IMR-90 (cell line): ENCODE measurements at regions not wholly inside any gene's neighbourhood (a gene's known extent, or its start where the extent isn't known, plus 50 kb on each side); places are given as distances from the start of the nearest gene placed in this dataset.

ENCODE experiments used
- ATAC-seq: fragments of 200-7000 bp; cut with Tn5 transposase; 2 replicates; pipeline ENCODE4 v1.9.1; 2020; ENCODE audit warnings: low read depth, mild to moderate bottlenecking, moderate library complexity
- BruUV-seq: library from RNA; stranded (reverse); fragments of 400-500 nt; replicated peaks from 2 replicates; lab custom pipeline; 2021; lab: Mats Ljungman, UMichigan
- CTCF ChIA-PET: fragments of 300-600 bp; formaldehyde crosslinking; extraction: SDS; loops from one replicate; lab custom pipeline; 2021; ENCODE audit warnings: antibody characterized with exemption; lab: Yijun Ruan, JAX
- POLR2A ChIA-PET: fragments of 300-600 bp; sonication (Branson Sonifier 250); formaldehyde crosslinking; loops from one replicate; lab custom pipeline; 2022; ENCODE audit warnings: antibody characterized with exemption; ENCODE audit not compliant: unreplicated experiment; lab: Charles Lee
- DNase-seq: peaks from one replicate; pipeline ENCODE4 v3.0.0; 2013
- H2AFZ ChIP-seq: replicated peaks from 2 replicates; pipeline ENCODE3; 2013; ENCODE audit warnings: low read length, mild to moderate bottlenecking; ENCODE audit not compliant: poor library complexity
- H2AK5ac ChIP-seq: 2 replicates; pipeline ENCODE4 v1.6.1; 2013; ENCODE audit warnings: low read depth, low read length, inconsistent platforms
- H2AK9ac ChIP-seq: replicated peaks from 2 replicates; pipeline ENCODE3; 2013; ENCODE audit warnings: mild to moderate bottlenecking, low read depth, low read length, moderate library complexity; ENCODE audit not compliant: poor library complexity
- H2BK120ac ChIP-seq: 2 replicates; pipeline ENCODE4 v1.6.1; 2013; ENCODE audit warnings: low read depth, low read length, inconsistent platforms
- H2BK15ac ChIP-seq: 3 replicates; pipeline ENCODE4 v1.6.1; 2013; ENCODE audit warnings: low read depth, low read length, inconsistent platforms
- H2BK20ac ChIP-seq: 2 replicates; pipeline ENCODE4 v1.6.1; 2013; ENCODE audit warnings: low read depth, mild to moderate bottlenecking, inconsistent platforms, low read length, moderate library complexity
- H2BK5ac ChIP-seq: 2 replicates; pipeline ENCODE4 v1.6.1; 2013; ENCODE audit warnings: mild to moderate bottlenecking, low read depth, low read length, inconsistent platforms; ENCODE audit not compliant: poor library complexity, severe bottlenecking
- H3K14ac ChIP-seq: replicated peaks from 2 replicates; pipeline ENCODE4 v1.6.1; 2013; ENCODE audit warnings: low read depth, low read length, inconsistent platforms
- H3K18ac ChIP-seq: 2 replicates; pipeline ENCODE4 v1.6.1; 2013; ENCODE audit warnings: low read depth, low read length, control low read depth
- H3K23ac ChIP-seq: 2 replicates; pipeline ENCODE4 v1.6.1; 2013; ENCODE audit warnings: low read depth, low read length, inconsistent platforms
- H3K27ac ChIP-seq: 2 replicates; pipeline ENCODE4 v1.5.1; 2013; ENCODE audit warnings: mild to moderate bottlenecking, control low read depth, low read length; ENCODE audit not compliant: insufficient read depth
- H3K27me3 ChIP-seq: 2 replicates; pipeline ENCODE4 v1.6.1; 2013; ENCODE audit warnings: low read length; ENCODE audit not compliant: control insufficient read depth, insufficient read depth
- H3K36me3 ChIP-seq: 2 replicates; pipeline ENCODE4 v1.6.1; 2013; ENCODE audit warnings: low read length, mixed read lengths; ENCODE audit not compliant: control insufficient read depth, insufficient read depth
- H3K4ac ChIP-seq: 2 replicates; pipeline ENCODE4 v1.6.1; 2013; ENCODE audit warnings: low read depth, low read length, inconsistent platforms
- H3K4me1 ChIP-seq: 2 replicates; pipeline ENCODE4 v1.6.1; 2013; ENCODE audit warnings: low read length, mixed read lengths; ENCODE audit not compliant: control insufficient read depth, insufficient read depth
- H3K4me2 ChIP-seq: 2 replicates; pipeline ENCODE4 v1.6.1; 2013; ENCODE audit warnings: low read depth, mild to moderate bottlenecking, control low read depth, low read length, moderate library complexity
- H3K4me3 ChIP-seq: 2 replicates; pipeline ENCODE4 v1.5.1; 2013; ENCODE audit warnings: low read depth, mild to moderate bottlenecking, control low read depth, low read length, moderate library complexity; ENCODE audit not compliant: insufficient read depth
- H3K56ac ChIP-seq: 2 replicates; pipeline ENCODE4 v1.6.1; 2013; ENCODE audit warnings: low read length, inconsistent platforms; ENCODE audit not compliant: insufficient read depth; ENCODE audit errors: extremely low read depth
- H3K79me1 ChIP-seq, 2 experiments: 2 replicates each; pipeline ENCODE4 v1.6.1; 2013; ENCODE audit warnings: low read length in 2 of 2, inconsistent platforms in 1 of 2, low read depth in 1 of 2
- H3K9ac ChIP-seq: 2 replicates; pipeline ENCODE4 v1.6.1; 2013; ENCODE audit warnings: low read depth, low read length, control low read depth
- H3K9me1 ChIP-seq: 2 replicates; pipeline ENCODE4 v1.6.1; 2013; ENCODE audit warnings: low read length, inconsistent platforms; ENCODE audit not compliant: insufficient read depth
- H3K9me3 ChIP-seq: 2 replicates; pipeline ENCODE4 v1.6.1; 2013; ENCODE audit warnings: low read length; ENCODE audit not compliant: control insufficient read depth, insufficient read depth
- H4K20me1 ChIP-seq: 2 replicates; pipeline ENCODE4 v1.6.1; 2013; ENCODE audit warnings: low read length, inconsistent platforms; ENCODE audit not compliant: insufficient read depth
- H4K5ac ChIP-seq: 2 replicates; pipeline ENCODE4 v1.6.1; 2013; ENCODE audit warnings: mild to moderate bottlenecking, low read depth, low read length, control low read depth
- H4K8ac ChIP-seq, 2 experiments: 2 replicates each; pipeline ENCODE4 v1.6.1; 2013; ENCODE audit warnings: low read depth in 2 of 2, low read length in 2 of 2, control low read depth in 1 of 2, inconsistent platforms in 1 of 2
- H4K91ac ChIP-seq: 2 replicates; pipeline ENCODE4 v1.6.1; 2013; ENCODE audit warnings: low read depth, low read length, inconsistent platforms; ENCODE audit not compliant: insufficient read depth
- BHLHE40 ChIP-seq: fragments of 150-350 bp; IDR thresholded peaks from 2 replicates; pipeline ENCODE4 v1.6.1; 2016; ENCODE audit warnings: mild to moderate bottlenecking, low read depth, low read length
- CEBPB ChIP-seq: IDR thresholded peaks from 2 replicates; pipeline ENCODE4 v1.6.1; 2012; ENCODE audit warnings: low read depth, low read length, improper control_type of control experiment
- CHD1 ChIP-seq: IDR thresholded peaks from 2 replicates; pipeline ENCODE4 v1.6.1; 2012; ENCODE audit warnings: low read depth, low read length, improper control_type of control experiment
- FOS ChIP-seq: fragments of 150-350 bp; IDR thresholded peaks from 2 replicates; pipeline ENCODE4 v1.6.1; 2016; ENCODE audit warnings: low read depth, low read length
- MAFK ChIP-seq: IDR thresholded peaks from 2 replicates; pipeline ENCODE4 v1.6.1; 2012; ENCODE audit warnings: low read depth, low read length, improper control_type of control experiment
- MXI1 ChIP-seq: IDR thresholded peaks from 2 replicates; pipeline ENCODE4 v1.6.1; 2012; ENCODE audit warnings: low read depth, mild to moderate bottlenecking, low read length, moderate library complexity, borderline replicate concordance
- NFE2L2 ChIP-seq: fragments of 150-350 bp; IDR thresholded peaks from 2 replicates; pipeline ENCODE4 v1.6.1; 2016; ENCODE audit warnings: low read depth, mild to moderate bottlenecking, low read length
- POLR2A ChIP-seq: IDR thresholded peaks from 2 replicates; pipeline ENCODE4 v1.6.1; 2012; ENCODE audit warnings: mild to moderate bottlenecking, low read depth, low read length
- RAD21 ChIP-seq: IDR thresholded peaks from 2 replicates; pipeline ENCODE4 v1.6.1; 2012; ENCODE audit warnings: low read length, improper control_type of control experiment
- RFX5 ChIP-seq: IDR thresholded peaks from 2 replicates; pipeline ENCODE4 v1.8.0; 2012; ENCODE audit warnings: low read depth, mild to moderate bottlenecking, low read length, moderate library complexity
- SMC3 ChIP-seq: fragments of 150-350 bp; IDR thresholded peaks from 2 replicates; pipeline ENCODE4 v1.6.1; 2016; ENCODE audit warnings: low read depth, mild to moderate bottlenecking, antibody characterized with exemption, low read length, moderate library complexity
- WGBS, 2 experiments: methylation state at CpG; one replicate each; pipeline versions ENCODE4 v1.1.5 to v1.1.7; 2013; ENCODE audit warnings: missing lambda C conversion rate in 2 of 2; ENCODE audit not compliant: insufficient read length in 1 of 2; ENCODE audit errors: extremely low coverage in 2 of 2; 5-methylcytosine and 5-hydroxymethylcytosine counted together
- dilution Hi-C: fragments of 300-500 bp; cut with HindIII; formaldehyde crosslinking; loops from one replicate; pipeline ENCODE4 v1.14.3; 2018; ENCODE audit warnings: low sequenced_read_pairs; ENCODE audit not compliant: unreplicated experiment
- in situ Hi-C: fragments of 300-500 bp; cut with MboI; formaldehyde crosslinking; loops from 3 replicates; pipeline ENCODE4 v1.14.3; 2019; ENCODE audit warnings: low sequenced_read_pairs, inconsistent platforms, mixed read lengths
- intact Hi-C: fragments of 100-400 bp; cut with micrococcal nuclease; formaldehyde crosslinking; loops from 2 replicates; pipeline ENCODE4 v1.10.0; 2022
- TF ChIP-seq, protein P1 (sequence below): conservative IDR thresholded peaks from 2 replicates; pipeline ENCODE4 v1.5.1; 2012; ENCODE audit warnings: mild to moderate bottlenecking, low read depth, low read length, improper control_type of control experiment
- TF ChIP-seq, protein P2 (sequence below): fragments of 150-350 bp; IDR thresholded peaks from 2 replicates; pipeline ENCODE4 v1.6.1; 2017; ENCODE audit warnings: mild to moderate bottlenecking, antibody characterized with exemption, low read length, low read depth
- TF ChIP-seq, protein P3 (sequence below): fragments of 150-350 bp; IDR thresholded peaks from 2 replicates; pipeline ENCODE4 v1.6.1; 2016; ENCODE audit warnings: low read depth, mild to moderate bottlenecking, low read length, moderate library complexity, borderline replicate concordance

DNA sequence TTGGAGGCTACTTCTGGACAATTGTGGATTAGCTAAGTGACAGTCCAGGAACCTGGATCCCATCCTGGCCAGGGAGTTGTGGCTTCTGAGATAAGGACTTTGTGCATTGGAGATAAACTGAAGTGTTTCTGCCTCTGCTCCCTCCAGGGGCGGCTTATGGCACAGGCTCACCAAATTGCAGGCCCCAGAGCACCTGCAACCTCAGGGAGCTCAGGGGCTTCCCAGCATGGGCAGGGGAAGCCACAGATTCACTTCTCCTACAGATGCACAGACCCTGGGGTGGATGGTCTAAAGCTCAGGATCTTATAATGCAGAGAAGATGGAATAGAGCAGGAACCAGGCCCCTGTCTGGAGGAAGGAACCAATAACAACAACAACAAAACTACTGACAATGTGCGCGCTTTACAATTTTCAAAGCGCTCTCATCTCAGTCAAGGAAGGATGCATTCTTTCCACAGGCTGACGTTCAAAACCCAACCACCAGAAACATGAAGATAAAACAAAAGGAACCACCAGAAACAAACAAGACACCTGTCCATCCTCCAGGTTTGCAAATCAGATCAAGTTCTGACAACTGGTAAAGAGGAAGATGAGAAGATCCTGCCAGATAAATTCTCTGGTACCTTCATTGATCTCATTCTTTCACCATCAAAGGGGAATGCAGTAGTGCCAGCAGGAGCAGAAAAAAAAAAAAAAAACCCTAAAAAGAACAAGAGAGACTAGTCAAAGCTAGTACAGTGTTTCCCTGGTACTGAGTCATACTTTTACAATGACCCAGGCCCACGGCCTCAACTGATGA lies 121.0 kb upstream of the IRF2BP2 start:
- ATAC-seq = peak; percentile 78
- ChIA-PET CTCF (no interaction called here), POLR2A (interaction anchor here (0.6 kb wide), 1 partner anchor 23 kb away, joined by 3 read pairs; no protein-coding TSS in a partner anchor)
- TF ChIP-seq BHLHE40 (no peak), FOS (peak; percentile 90), MAFK (no peak), RFX5 (no peak), POLR2A (no peak), CHD1 (no peak), NFE2L2 (0 out of 2 replicates have a peak, but pooled peaks have one; percentile 6), CEBPB (no peak), MXI1 (no peak), RAD21 (no peak), SMC3 (peak; percentile 24; the same call in 1 of the 2 replicates)
- TF ChIP-seq, protein P1, sequence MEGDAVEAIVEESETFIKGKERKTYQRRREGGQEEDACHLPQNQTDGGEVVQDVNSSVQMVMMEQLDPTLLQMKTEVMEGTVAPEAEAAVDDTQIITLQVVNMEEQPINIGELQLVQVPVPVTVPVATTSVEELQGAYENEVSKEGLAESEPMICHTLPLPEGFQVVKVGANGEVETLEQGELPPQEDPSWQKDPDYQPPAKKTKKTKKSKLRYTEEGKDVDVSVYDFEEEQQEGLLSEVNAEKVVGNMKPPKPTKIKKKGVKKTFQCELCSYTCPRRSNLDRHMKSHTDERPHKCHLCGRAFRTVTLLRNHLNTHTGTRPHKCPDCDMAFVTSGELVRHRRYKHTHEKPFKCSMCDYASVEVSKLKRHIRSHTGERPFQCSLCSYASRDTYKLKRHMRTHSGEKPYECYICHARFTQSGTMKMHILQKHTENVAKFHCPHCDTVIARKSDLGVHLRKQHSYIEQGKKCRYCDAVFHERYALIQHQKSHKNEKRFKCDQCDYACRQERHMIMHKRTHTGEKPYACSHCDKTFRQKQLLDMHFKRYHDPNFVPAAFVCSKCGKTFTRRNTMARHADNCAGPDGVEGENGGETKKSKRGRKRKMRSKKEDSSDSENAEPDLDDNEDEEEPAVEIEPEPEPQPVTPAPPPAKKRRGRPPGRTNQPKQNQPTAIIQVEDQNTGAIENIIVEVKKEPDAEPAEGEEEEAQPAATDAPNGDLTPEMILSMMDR = no peak
- TF ChIP-seq, protein P2, sequence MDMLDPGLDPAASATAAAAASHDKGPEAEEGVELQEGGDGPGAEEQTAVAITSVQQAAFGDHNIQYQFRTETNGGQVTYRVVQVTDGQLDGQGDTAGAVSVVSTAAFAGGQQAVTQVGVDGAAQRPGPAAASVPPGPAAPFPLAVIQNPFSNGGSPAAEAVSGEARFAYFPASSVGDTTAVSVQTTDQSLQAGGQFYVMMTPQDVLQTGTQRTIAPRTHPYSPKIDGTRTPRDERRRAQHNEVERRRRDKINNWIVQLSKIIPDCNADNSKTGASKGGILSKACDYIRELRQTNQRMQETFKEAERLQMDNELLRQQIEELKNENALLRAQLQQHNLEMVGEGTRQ = no peak
- TF ChIP-seq, protein P3, sequence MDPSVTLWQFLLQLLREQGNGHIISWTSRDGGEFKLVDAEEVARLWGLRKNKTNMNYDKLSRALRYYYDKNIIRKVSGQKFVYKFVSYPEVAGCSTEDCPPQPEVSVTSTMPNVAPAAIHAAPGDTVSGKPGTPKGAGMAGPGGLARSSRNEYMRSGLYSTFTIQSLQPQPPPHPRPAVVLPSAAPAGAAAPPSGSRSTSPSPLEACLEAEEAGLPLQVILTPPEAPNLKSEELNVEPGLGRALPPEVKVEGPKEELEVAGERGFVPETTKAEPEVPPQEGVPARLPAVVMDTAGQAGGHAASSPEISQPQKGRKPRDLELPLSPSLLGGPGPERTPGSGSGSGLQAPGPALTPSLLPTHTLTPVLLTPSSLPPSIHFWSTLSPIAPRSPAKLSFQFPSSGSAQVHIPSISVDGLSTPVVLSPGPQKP = no peak
- peak overlapping the region; percentile 73 for H3K4ac ChIP-seq
- intact Hi-C loops (no loop called here), dilution Hi-C loops (loop anchor here (25.0 kb wide), 1 partner anchor 106 kb away; no protein-coding TSS in a partner anchor), in situ Hi-C loops (no loop called here)
- BruUV-seq = no TSS peak
- no peak overlapping the region for H2AK9ac ChIP-seq
- no peak overlapping the region for H3K4me2 ChIP-seq
- H3K27ac ChIP-seq = no peak overlapping the region; the same call in 1 of the 2 replicates
- H4K20me1 ChIP-seq = no peaks in the 10 kb centered on the region
- 0 out of 4 replicates have a peak, but pooled peaks cover 0 to 5% of the 10 kb centered on the region in 2 experiments for H3K79me1 ChIP-seq
- H3K36me3 ChIP-seq = no peaks in the 10 kb centered on the region
- peak overlapping the region; percentile 58 for H2BK5ac ChIP-seq
- peaks cover 30% of the 10 kb centered on the region for H3K4me1 ChIP-seq
- peak overlapping the region in 1 of 2 experiments; percentile 64; a peak in 2 of 4 replicates for H4K8ac ChIP-seq
- H3K9me3 ChIP-seq = no peaks in the 10 kb centered on the region
- H3K14ac ChIP-seq = peak overlapping the region; percentile 29
- no peaks in the 10 kb centered on the region for H3K27me3 ChIP-seq
- H2AFZ ChIP-seq = no peak overlapping the region
- H2BK120ac ChIP-seq = peak overlapping the region; percentile 82
- peak overlapping the region; percentile 68 for H3K18ac ChIP-seq
- DNase-seq = peak; percentile 93
- no CpG with 5 or more reads among the region's 6 CpGs for WGBS, 2 experiments
- peak overlapping the region; percentile 62 for H4K91ac ChIP-seq
- H3K9me1 ChIP-seq = peaks cover 43% of the 10 kb centered on the region
- peak overlapping the region; percentile 6; the same call in 1 of the 2 replicates for H4K5ac ChIP-seq
- H3K23ac ChIP-seq = peak overlapping the region; percentile 39; the same call in 1 of the 2 replicates
- peak overlapping the region; percentile 59 for H2AK5ac ChIP-seq
- peak overlapping the region; percentile 81 for H2BK20ac ChIP-seq
- H3K56ac ChIP-seq = peak overlapping the region; percentile 28; the same call in 1 of the 2 replicates
- no peak overlapping the region for H3K9ac ChIP-seq
- H3K4me3 ChIP-seq = no peak overlapping the region
- H2BK15ac ChIP-seq = peak overlapping the region; percentile 53; the same call in 2 of the 3 replicates
